SK-N-SH (cell line): ENCODE measurements at regions not wholly inside any gene's neighbourhood (a gene's known extent, or its start where the extent isn't known, plus 50 kb on each side); places are given as distances from the start of the nearest gene placed in this dataset.

Source experiments
- CTCF ChIA-PET: fragments of 300-600, 350-600 bp; formaldehyde crosslinking; extraction: SDS; loops from one replicate; lab custom pipeline; 2021; lab: Yijun Ruan, JAX
- POLR2A ChIA-PET: fragments of 350-600 bp; sonication (Branson Sonifier 250); formaldehyde crosslinking; extraction: SDS; loops from one replicate; lab custom pipeline; 2020; ENCODE audit warnings: antibody characterized with exemption, inconsistent platforms; lab: Yijun Ruan, JAX
- DNase-seq: peaks from one replicate; pipeline ENCODE4 v3.0.0; 2012
- H2AFZ ChIP-seq: fragments of 200-600 bp; sonication (generic); 2 replicates; pipeline ENCODE4 v1.8.1; 2016; ENCODE audit warnings: antibody characterized with exemption, mild to moderate bottlenecking, low read depth
- H3F3A ChIP-seq: fragments of 200-600 bp; sonication (generic); replicated peaks from 2 replicates; pipeline ENCODE3; 2016; ENCODE audit warnings: antibody characterized with exemption, mild to moderate bottlenecking; ENCODE audit not compliant: insufficient read depth
- H3K27ac ChIP-seq, 2 experiments: fragments of 200-500 bp in 1 of 2; fragments of 200-600 bp in 1 of 2; sonication (Bioruptor generic) in 1 of 2; sonication (generic), shearing (Covaris generic) in 1 of 2; 2 replicates each; pipeline versions ENCODE4 v1.5.1 to v1.6.1; 2014 to 2016; ENCODE audit warnings: low read depth in 2 of 2, inconsistent platforms in 1 of 2, low read length in 1 of 2, mild to moderate bottlenecking in 1 of 2, mixed read lengths in 1 of 2
- H3K27me3 ChIP-seq: fragments of 200-600 bp; sonication (generic), shearing (Covaris generic); 2 replicates; pipeline ENCODE4 v1.6.1; 2016; ENCODE audit warnings: mixed run types; ENCODE audit not compliant: insufficient read depth
- H3K36me3 ChIP-seq, 2 experiments: fragments of 200-500 bp in 1 of 2; fragments of 200-600 bp in 1 of 2; sonication (Bioruptor generic) in 1 of 2; sonication (generic) in 1 of 2; replicated peaks in 1 of 2; 2 replicates each; pipeline versions ENCODE3 to v1.5.1; 2014 to 2016; ENCODE audit warnings: low read length in 1 of 2, mild to moderate bottlenecking in 1 of 2; ENCODE audit not compliant: insufficient read depth in 2 of 2, control insufficient read depth in 1 of 2
- H3K4me1 ChIP-seq, 2 experiments: fragments of 200-500 bp in 1 of 2; fragments of 200-600 bp in 1 of 2; sonication (Bioruptor generic) in 1 of 2; sonication (generic), shearing (Covaris generic) in 1 of 2; 2 replicates each; pipeline versions ENCODE4 v1.5.1 to v1.6.1; 2014 to 2016; ENCODE audit warnings: low read depth in 1 of 2, low read length in 1 of 2, mixed run types in 1 of 2; ENCODE audit not compliant: insufficient read depth in 2 of 2, control insufficient read depth in 1 of 2
- H3K4me2 ChIP-seq: fragments of 200-600 bp; sonication (generic), shearing (Covaris generic); 2 replicates; pipeline ENCODE4 v1.6.1; 2017; ENCODE audit warnings: mixed run types
- H3K4me3 ChIP-seq, 2 experiments: fragments of 200-500 bp in 1 of 2; fragments of 200-600 bp in 1 of 2; sonication (Bioruptor generic) in 1 of 2; sonication (generic), shearing (Covaris generic) in 1 of 2; 2 replicates each; pipeline versions ENCODE4 v1.5.1 to v1.8.1; 2014 to 2016; ENCODE audit warnings: low read depth in 2 of 2, inconsistent platforms in 1 of 2, low read length in 1 of 2, mild to moderate bottlenecking in 1 of 2, mixed read lengths in 1 of 2, moderate library complexity in 1 of 2
- H3K79me2 ChIP-seq: fragments of 200-600 bp; sonication (generic); 2 replicates; pipeline ENCODE4 v1.8.1; 2017; ENCODE audit warnings: mild to moderate bottlenecking; ENCODE audit not compliant: insufficient read depth
- H3K9ac ChIP-seq: fragments of 200-600 bp; sonication (generic); 2 replicates; pipeline ENCODE4 v1.6.1; 2017; ENCODE audit warnings: mixed run types
- H3K9me2 ChIP-seq: fragments of 200-600 bp; sonication (generic); 2 replicates; pipeline ENCODE4 v1.6.1; 2017; ENCODE audit warnings: mixed run types
- H3K9me3 ChIP-seq: fragments of 200-600 bp; sonication (generic); 2 replicates; pipeline ENCODE4 v1.6.1; 2017; ENCODE audit warnings: mixed run types, mild to moderate bottlenecking, moderate library complexity
- H4K20me1 ChIP-seq: fragments of 200-600 bp; sonication (generic); 2 replicates; pipeline ENCODE4 v1.6.1; 2017; ENCODE audit warnings: mild to moderate bottlenecking, mixed run types; ENCODE audit not compliant: insufficient read depth
- CHD2 ChIP-seq: fragments of 150-350 bp; IDR thresholded peaks from 2 replicates; pipeline ENCODE4 v1.6.1; 2018; ENCODE audit warnings: low read length; ENCODE audit not compliant: partially characterized antibody
- CTCF ChIP-seq: fragments of 200-600 bp; sonication (generic); IDR thresholded peaks from 2 replicates; pipeline ENCODE4 v1.6.1; 2017; ENCODE audit warnings: antibody characterized with exemption, mild to moderate bottlenecking, moderate library complexity
- EP300 ChIP-seq, 2 experiments: IDR thresholded peaks; 2 replicates each; pipeline versions ENCODE4 v1.4.0 to v1.6.1; 2012; ENCODE audit warnings: borderline replicate concordance in 1 of 2, low read depth in 1 of 2, low read length in 1 of 2
- EZH2phosphoT487 ChIP-seq: fragments of 200-600 bp; sonication (generic); IDR thresholded peaks from 2 replicates; pipeline ENCODE4 v1.6.1; 2017; ENCODE audit warnings: low read depth, mixed run types, mild to moderate bottlenecking, antibody characterized with exemption, moderate library complexity, borderline replicate concordance
- FOSL2 ChIP-seq: IDR thresholded peaks from 2 replicates; pipeline ENCODE4 v1.4.0; 2012; ENCODE audit warnings: low read depth, mild to moderate bottlenecking, moderate library complexity, borderline replicate concordance
- FOXJ3 ChIP-seq: sonication (generic); formaldehyde crosslinking; IDR thresholded peaks from 2 replicates; pipeline ENCODE4 v1.5.1; 2020; ENCODE audit warnings: mild to moderate bottlenecking, missing genetic modification reagents
- FOXM1 ChIP-seq: IDR thresholded peaks from 2 replicates; pipeline ENCODE4 v1.4.0; 2012; ENCODE audit warnings: low read depth, mild to moderate bottlenecking
- GABPA ChIP-seq: IDR thresholded peaks from 2 replicates; pipeline ENCODE4 v1.4.0; 2012; ENCODE audit warnings: low read depth, mild to moderate bottlenecking
- IRF3 ChIP-seq: fragments of 150-350 bp; IDR thresholded peaks from 2 replicates; pipeline ENCODE4 v1.6.1; 2016; ENCODE audit warnings: mild to moderate bottlenecking, low read depth, low read length
- JUND ChIP-seq: IDR thresholded peaks from 2 replicates; pipeline ENCODE4 v1.4.0; 2012
- MEF2A ChIP-seq: IDR thresholded peaks from 2 replicates; pipeline ENCODE4 v1.4.0; 2012; ENCODE audit warnings: low read depth, borderline replicate concordance
- POLR2AphosphoS5 ChIP-seq: IDR thresholded peaks from 2 replicates; pipeline ENCODE4 v1.6.1; 2012; ENCODE audit warnings: low read depth, low read length
- RAD21 ChIP-seq: IDR thresholded peaks from 2 replicates; pipeline ENCODE4 v1.6.1; 2012; ENCODE audit warnings: mild to moderate bottlenecking, low read length
- RXRA ChIP-seq: IDR thresholded peaks from 2 replicates; pipeline ENCODE4 v1.4.0; 2012; ENCODE audit warnings: low read depth, mild to moderate bottlenecking, borderline replicate concordance
- SIN3A ChIP-seq: IDR thresholded peaks from 2 replicates; pipeline ENCODE4 v1.6.1; 2012; ENCODE audit warnings: low read depth, mild to moderate bottlenecking, low read length, moderate library complexity, borderline replicate concordance
- SMC3 ChIP-seq: IDR thresholded peaks from 2 replicates; pipeline ENCODE4 v1.6.1; 2012; ENCODE audit warnings: low read depth, low read length, improper control_type of control experiment
- TAF1 ChIP-seq: IDR thresholded peaks from 2 replicates; pipeline ENCODE4 v1.6.1; 2012; ENCODE audit warnings: low read depth, mild to moderate bottlenecking, low read length, moderate library complexity, borderline replicate concordance
- TEAD4 ChIP-seq: IDR thresholded peaks from 2 replicates; pipeline ENCODE4 v1.4.0; 2012; ENCODE audit warnings: mild to moderate bottlenecking, borderline replicate concordance; ENCODE audit not compliant: insufficient read depth
- YY1 ChIP-seq: IDR thresholded peaks from 2 replicates; pipeline ENCODE4 v1.4.0; 2012; ENCODE audit warnings: low read depth, mild to moderate bottlenecking
- ZBTB33 ChIP-seq: IDR thresholded peaks from 2 replicates; pipeline ENCODE4 v1.4.0; 2012; ENCODE audit warnings: low read depth, borderline replicate concordance
- WGBS: methylation state at CpG from one replicate; pipeline ENCODE4 v1.1.6; 2017; ENCODE audit warnings: low lambda C conversion rate; 5-methylcytosine and 5-hydroxymethylcytosine counted together

GRCh38 chr14:86450085-86450484, 920.1 kb downstream of the FLRT2 start:
- 0% methylated on average over 1 of the region's 1 CpG for WGBS
- no peak overlapping the region for H3K4me2 ChIP-seq
- no peak overlapping the region for H2AFZ ChIP-seq
- no peaks in the 10 kb centered on the region for H3K36me3 ChIP-seq
- no peaks in the 10 kb centered on the region for H3K9me2 ChIP-seq
- H3K79me2 ChIP-seq: no peaks in the 10 kb centered on the region
- no peak overlapping the region for H3K27ac ChIP-seq
- no peaks in the 10 kb centered on the region for H3K27me3 ChIP-seq
- no peak overlapping the region for H3K4me3 ChIP-seq
- no peaks in the 10 kb centered on the region for H3K4me1 ChIP-seq
- H3K9ac ChIP-seq: no peak overlapping the region
- POLR2A ChIA-PET: no interaction called here
- no peaks in the 10 kb centered on the region for H3F3A ChIP-seq
- TF ChIP-seq SIN3A: no peak
- no peak for TF ChIP-seq SMC3
- no peak for TF ChIP-seq MEF2A
- TF ChIP-seq JUND: no peak
- TF ChIP-seq FOXJ3: no peak
- no peak for TF ChIP-seq EZH2phosphoT487
- TF ChIP-seq RXRA: no peak
- no peak for TF ChIP-seq IRF3
- no peak for TF ChIP-seq FOXM1
- no peak for TF ChIP-seq CHD2
- TF ChIP-seq ZBTB33: no peak
- no peak for TF ChIP-seq CTCF
- no peak for TF ChIP-seq YY1
- no peak for TF ChIP-seq FOSL2
- no peak for TF ChIP-seq POLR2AphosphoS5
- TF ChIP-seq, all 33 proteins: peak for 0
- H4K20me1 ChIP-seq: no peaks in the 10 kb centered on the region
- CTCF ChIA-PET: no interaction called here
- DNase-seq: no peak
- no peaks in the 10 kb centered on the region for H3K9me3 ChIP-seq

- no peak overlapping the region for H3K4me3 ChIP-seq
- DNase-seq: no peak
- no peak overlapping the region for H3K27ac ChIP-seq
- TF ChIP-seq SIN3A (no peak), GABPA (no peak), TAF1 (no peak), FOXJ3 (no peak), EP300 (IDR thresholded peaks at IDR 0.05; ENCODE audit: borderline replicate concordance in 1 of 2, low read depth in 1 of 2, low read length in 1 of 2) (no peak), YY1 (no peak), RAD21 (no peak), RXRA (no peak), TEAD4 (no peak)
- no peaks in the 10 kb centered on the region for H3F3A ChIP-seq
- no peaks in the 10 kb centered on the region for H3K9me2 ChIP-seq
- H3K9me3 ChIP-seq: no peaks in the 10 kb centered on the region
- H3K36me3 ChIP-seq: no peaks in the 10 kb centered on the region
- H4K20me1 ChIP-seq: no peaks in the 10 kb centered on the region
- ChIA-PET CTCF (no interaction called here), POLR2A (no interaction called here)
- H3K79me2 ChIP-seq: no peaks in the 10 kb centered on the region
- H3K9ac ChIP-seq: no peak overlapping the region
- no peak overlapping the region for H2AFZ ChIP-seq
- H3K4me2 ChIP-seq: no peak overlapping the region
- 36% methylated on average over 8 of the region's 8 CpGs for WGBS
- H3K4me1 ChIP-seq: no peaks in the 10 kb centered on the region
- no peaks in the 10 kb centered on the region for H3K27me3 ChIP-seq
Observed at GRCh38 chr14:86442135-86442534, 912.2 kb downstream of the FLRT2 start.
